Activated naive CD8-positive, alpha-beta T cell (primary cell): ENCODE measurements at regions not wholly inside any gene's neighbourhood (a gene's known extent, or its start where the extent isn't known, plus 50 kb on each side); places are given as distances from the start of the nearest gene placed in this dataset.
A peak's percentile ranks its signal among the peaks of the same experiment; 100 is the strongest.

ENCODE experiments used
- H3K27ac Mint-ChIP-seq: one replicate; pipeline ENCODE4 v1.8.0; 2021; ENCODE audit warnings: mixed read lengths
- H3K27me3 Mint-ChIP-seq: one replicate; pipeline ENCODE4 v1.8.0; 2021; ENCODE audit warnings: mixed read lengths
- H3K36me3 Mint-ChIP-seq: one replicate; pipeline ENCODE4 v1.8.0; 2021; ENCODE audit warnings: mixed read lengths
- H3K4me1 Mint-ChIP-seq: one replicate; pipeline ENCODE4 v1.8.0; 2021; ENCODE audit warnings: low read depth, mixed read lengths
- H3K4me3 Mint-ChIP-seq: one replicate; pipeline ENCODE4 v1.8.0; 2021; ENCODE audit warnings: mild to moderate bottlenecking, mixed read lengths
- H3K9me3 Mint-ChIP-seq: one replicate; pipeline ENCODE4 v1.8.0; 2021; ENCODE audit warnings: low read depth, mixed read lengths

DNA sequence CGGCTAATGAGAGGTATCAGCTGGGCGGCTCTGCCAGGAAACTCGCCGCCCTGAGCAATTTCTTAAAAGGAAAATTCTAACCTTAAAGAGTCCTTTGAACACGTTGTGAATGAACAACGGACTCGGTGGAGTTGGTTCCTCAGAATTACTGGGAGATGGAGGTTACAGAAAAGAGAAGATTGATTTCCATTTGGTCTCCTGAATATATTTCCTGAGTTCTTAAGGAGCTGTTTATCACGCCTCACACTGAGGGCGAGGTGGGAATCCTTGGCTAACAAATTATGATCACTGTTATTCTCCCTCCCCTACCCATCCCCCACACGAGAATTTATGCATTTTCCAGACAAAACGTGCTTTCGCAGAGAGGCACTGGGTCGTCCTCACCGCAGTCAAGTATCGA lies 194.5 kb upstream of the C14orf180 start:
- H3K4me3 Mint-ChIP-seq, result no peak overlapping the region
- no peak overlapping the region for H3K27ac Mint-ChIP-seq
- peaks cover 7% of the 10 kb centered on the region for H3K9me3 Mint-ChIP-seq
- H3K27me3 Mint-ChIP-seq, result no peaks in the 10 kb centered on the region
- peaks cover 3% of the 10 kb centered on the region for H3K36me3 Mint-ChIP-seq
- peaks cover 13% of the 10 kb centered on the region for H3K4me1 Mint-ChIP-seq

- Mint-ChIP-seq H3K27me3 (no peaks in the 10 kb centered on the region), H3K4me1 (peaks cover 18% of the 10 kb centered on the region), H3K4me3 (no peak overlapping the region)
Observed at GRCh38 chr14:104385531-104386101, 193.9 kb upstream of the C14orf180 start.

DNA sequence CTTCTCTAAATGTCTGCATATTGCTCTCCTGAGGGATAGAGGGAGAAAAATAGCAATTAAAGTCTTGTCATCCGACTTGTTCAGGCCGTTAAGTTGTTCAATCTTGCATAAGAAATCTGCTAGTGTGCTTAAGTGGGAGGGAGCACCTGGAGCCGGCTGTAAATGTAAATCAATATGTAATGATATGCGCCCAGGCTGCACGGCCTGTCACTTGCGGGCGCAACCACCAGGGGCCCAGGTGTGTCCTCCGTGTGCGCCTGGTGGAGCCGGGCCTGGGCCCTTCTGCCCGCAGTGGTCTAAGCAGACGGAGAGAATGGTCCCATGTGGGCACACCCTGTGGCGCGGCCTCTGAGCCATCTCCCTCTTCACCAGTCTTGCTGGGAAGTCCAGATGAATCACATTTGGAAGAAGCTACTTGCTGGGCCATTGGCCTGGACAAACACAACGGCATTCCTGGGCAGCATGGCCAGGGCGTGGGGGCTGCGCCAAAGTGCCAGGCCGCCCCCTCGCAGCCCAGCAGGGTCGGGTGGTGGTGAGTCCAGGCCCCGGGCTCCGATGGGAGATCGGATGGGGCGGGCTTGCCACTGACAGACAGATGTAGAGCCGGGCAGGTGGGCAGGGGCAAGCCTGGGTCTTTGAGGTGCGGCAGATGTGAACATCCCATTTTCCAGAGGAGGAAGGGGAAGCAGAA lies 193.3 kb upstream of the C14orf180 start:
- peaks cover 4% of the 10 kb centered on the region for H3K9me3 Mint-ChIP-seq
- H3K36me3 Mint-ChIP-seq, result peaks cover 2% of the 10 kb centered on the region
- H3K27ac Mint-ChIP-seq, result no peak overlapping the region
- H3K4me1 Mint-ChIP-seq, result peaks cover 22% of the 10 kb centered on the region
- no peak overlapping the region for H3K4me3 Mint-ChIP-seq
- no peaks in the 10 kb centered on the region for H3K27me3 Mint-ChIP-seq

More at GRCh38 chr14:104385531-104386101, 193.9 kb upstream of the C14orf180 start:
- no peak overlapping the region for H3K27ac Mint-ChIP-seq
- H3K36me3 Mint-ChIP-seq, result peaks cover 3% of the 10 kb centered on the region
- peaks cover 7% of the 10 kb centered on the region for H3K9me3 Mint-ChIP-seq

DNA sequence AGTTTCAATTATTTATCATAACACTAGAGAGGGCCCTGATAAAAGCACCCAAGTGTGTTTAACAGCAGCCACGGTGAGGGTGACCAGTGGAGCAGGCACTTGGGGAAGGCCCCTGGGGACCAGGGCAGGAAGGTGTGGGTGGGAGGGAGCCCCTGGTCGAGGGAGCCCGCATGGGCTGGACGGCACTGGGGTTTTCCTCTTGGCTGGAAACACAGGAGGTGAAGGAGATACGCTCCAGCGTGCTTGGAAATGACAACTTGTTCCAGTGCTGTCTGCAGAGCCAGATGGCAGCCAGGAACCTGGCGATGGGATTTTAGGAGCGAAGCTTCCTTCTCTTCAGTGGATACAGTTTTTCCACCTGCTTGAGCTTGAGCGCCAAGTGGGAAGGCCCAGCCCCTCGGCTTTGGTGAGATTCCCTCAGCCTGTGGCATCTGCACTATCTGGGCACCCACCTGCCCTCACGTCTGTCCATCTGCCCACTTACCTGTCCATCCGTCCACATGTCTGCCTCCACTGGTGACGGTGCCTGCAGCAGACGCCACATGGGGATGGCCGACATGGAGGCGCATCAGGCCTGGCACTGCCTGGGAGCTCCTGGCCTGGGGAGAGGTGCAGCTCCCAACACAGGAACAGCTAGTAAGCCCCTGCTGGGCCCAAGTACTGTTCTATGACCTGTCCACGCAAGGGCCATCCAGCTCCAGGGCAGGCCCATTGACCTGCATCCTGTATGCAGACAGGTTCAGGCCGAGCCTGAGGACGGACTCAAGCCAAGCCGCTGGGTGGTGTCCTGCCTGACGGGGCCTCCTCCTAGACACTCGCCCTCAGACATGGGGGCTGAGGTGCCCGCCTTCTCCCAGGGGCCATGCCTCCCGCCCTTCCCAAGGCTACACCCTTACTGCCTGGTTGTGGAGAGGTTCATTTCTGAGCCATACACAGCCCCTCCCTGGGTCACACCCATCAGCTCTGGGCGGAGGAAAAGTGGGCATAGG lies 192.2 kb upstream of the C14orf180 start:
- H3K27me3 Mint-ChIP-seq, result no peaks in the 10 kb centered on the region
- H3K36me3 Mint-ChIP-seq, result no peaks in the 10 kb centered on the region
- H3K27ac Mint-ChIP-seq, result no peak overlapping the region
- H3K9me3 Mint-ChIP-seq, result no peaks in the 10 kb centered on the region
- peaks cover 32% of the 10 kb centered on the region for H3K4me1 Mint-ChIP-seq
- H3K4me3 Mint-ChIP-seq, result no peak overlapping the region

DNA sequence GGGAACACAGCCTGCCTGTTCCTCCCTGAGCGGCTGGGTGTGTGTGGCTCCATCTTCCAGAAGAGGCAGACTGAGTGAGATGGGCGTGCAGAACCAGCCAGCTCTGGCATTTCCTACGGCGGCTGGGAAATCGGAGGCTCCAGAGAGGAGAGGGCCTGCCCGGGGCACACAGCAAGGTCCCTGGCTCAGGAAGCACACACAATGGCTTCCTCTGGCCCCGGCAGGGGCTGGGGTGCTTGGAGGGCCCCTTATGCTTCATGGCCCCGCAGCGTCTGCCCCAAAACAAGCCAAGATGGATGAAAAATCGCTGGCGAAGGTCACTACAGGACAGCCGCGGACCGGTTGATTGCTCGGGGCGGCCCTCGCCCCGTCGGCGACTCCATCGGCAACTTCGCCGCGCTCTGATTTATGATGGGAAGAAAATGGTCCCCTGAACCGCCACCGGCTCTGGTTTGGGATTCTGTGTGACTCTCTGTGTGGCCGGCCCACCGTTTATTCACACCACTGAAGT lies 191.5 kb upstream of the C14orf180 start:
- Mint-ChIP-seq H3K4me3 (no peak overlapping the region), H3K36me3 (no peaks in the 10 kb centered on the region), H3K4me1 (peaks cover 34% of the 10 kb centered on the region), H3K27ac (no peak overlapping the region), H3K27me3 (no peaks in the 10 kb centered on the region), H3K9me3 (no peaks in the 10 kb centered on the region)

GRCh38 chr14:104388541-104389325 lies 190.8 kb upstream of the C14orf180 start:
- no peaks in the 10 kb centered on the region for H3K36me3 Mint-ChIP-seq
- no peaks in the 10 kb centered on the region for H3K27me3 Mint-ChIP-seq
- no peaks in the 10 kb centered on the region for H3K9me3 Mint-ChIP-seq
- H3K4me1 Mint-ChIP-seq, result peaks cover 38% of the 10 kb centered on the region
- H3K27ac Mint-ChIP-seq, result no peak overlapping the region
- H3K4me3 Mint-ChIP-seq, result no peak overlapping the region

DNA sequence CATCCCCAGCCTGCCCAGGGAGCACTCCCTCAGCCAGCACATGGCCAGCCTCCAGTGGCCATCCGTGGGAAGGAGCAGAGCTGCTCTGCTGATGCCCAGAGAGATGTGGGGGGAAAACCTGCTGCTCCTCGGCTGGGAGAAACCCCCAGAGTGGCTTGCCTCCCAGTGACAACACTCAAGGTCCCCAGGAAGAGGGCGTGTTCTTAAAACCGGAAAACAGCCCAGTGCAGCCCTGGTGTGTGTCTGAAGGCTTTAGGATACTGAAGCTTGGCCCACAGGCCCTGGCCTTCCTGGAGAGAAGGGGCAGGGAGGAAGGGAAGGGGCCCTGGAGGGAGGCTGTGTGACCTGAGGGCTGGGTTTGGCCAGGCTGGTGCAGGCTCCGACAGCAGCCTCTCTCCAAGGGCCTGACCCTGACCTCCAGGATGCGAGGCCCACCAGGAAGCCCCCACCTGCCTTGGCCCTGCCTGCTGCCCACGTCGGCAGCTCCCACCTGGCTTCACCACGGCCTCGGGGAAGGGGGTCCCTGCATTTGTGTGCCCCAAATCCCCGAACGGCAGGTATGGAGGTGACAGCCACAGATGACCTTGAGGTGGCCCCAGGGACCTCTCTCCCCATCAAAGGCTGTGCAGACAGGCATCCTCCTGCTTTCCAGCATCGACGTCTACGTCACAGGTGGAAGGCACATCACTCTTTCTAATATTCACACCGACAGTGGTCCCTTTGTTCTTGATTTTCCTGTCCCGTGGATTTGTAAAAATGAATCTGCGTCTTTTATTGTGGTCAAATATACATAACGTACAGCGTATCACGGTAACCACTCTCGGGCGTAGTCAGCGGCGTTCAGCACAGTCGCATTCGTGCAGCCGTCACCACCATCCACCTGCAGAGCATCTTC lies 190.0 kb upstream of the C14orf180 start:
- Mint-ChIP-seq H3K27ac (peak overlapping the region; percentile 90), H3K4me1 (peaks cover 44% of the 10 kb centered on the region), H3K9me3 (no peaks in the 10 kb centered on the region), H3K4me3 (peak overlapping the region; percentile 44), H3K36me3 (no peaks in the 10 kb centered on the region), H3K27me3 (no peaks in the 10 kb centered on the region)

- Mint-ChIP-seq H3K27ac (peak overlapping the region; percentile 90), H3K4me1 (peaks cover 52% of the 10 kb centered on the region), H3K36me3 (no peaks in the 10 kb centered on the region), H3K4me3 (peak overlapping the region; percentile 44), H3K27me3 (no peaks in the 10 kb centered on the region), H3K9me3 (no peaks in the 10 kb centered on the region)
Observed at GRCh38 chr14:104390221-104390931, 189.2 kb upstream of the C14orf180 start.

GRCh38 chr14:104390941-104391901 lies 188.3 kb upstream of the C14orf180 start:
- Mint-ChIP-seq H3K27ac (peak overlapping the region; percentile 86), H3K9me3 (no peaks in the 10 kb centered on the region), H3K4me3 (peak overlapping the region; percentile 64), H3K36me3 (no peaks in the 10 kb centered on the region), H3K27me3 (no peaks in the 10 kb centered on the region), H3K4me1 (peaks cover 58% of the 10 kb centered on the region)

DNA sequence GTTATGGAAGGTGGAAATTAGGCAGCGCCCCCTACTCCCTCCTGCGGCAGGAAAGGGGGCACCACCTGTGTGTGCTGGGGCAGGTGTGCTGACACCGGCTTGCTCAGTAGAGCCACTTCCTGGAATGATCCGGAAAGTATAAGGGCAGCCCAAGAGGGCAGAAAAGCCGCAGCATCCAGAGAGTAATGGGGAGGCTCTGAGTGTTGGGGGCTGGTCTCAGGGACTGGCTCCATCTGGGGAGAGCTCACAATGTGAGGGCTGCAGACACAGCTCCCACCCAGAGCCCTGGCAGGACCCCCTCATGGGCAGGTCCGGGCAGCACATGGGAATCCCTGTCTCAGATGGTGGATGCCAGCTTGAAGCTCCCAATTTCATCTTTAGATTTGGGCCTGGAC lies 187.6 kb upstream of the C14orf180 start:
- no peaks in the 10 kb centered on the region for H3K9me3 Mint-ChIP-seq
- no peaks in the 10 kb centered on the region for H3K36me3 Mint-ChIP-seq
- H3K4me1 Mint-ChIP-seq, result peaks cover 62% of the 10 kb centered on the region
- no peaks in the 10 kb centered on the region for H3K27me3 Mint-ChIP-seq
- peak overlapping the region; percentile 86 for H3K27ac Mint-ChIP-seq
- H3K4me3 Mint-ChIP-seq, result peak overlapping the region; percentile 64

DNA sequence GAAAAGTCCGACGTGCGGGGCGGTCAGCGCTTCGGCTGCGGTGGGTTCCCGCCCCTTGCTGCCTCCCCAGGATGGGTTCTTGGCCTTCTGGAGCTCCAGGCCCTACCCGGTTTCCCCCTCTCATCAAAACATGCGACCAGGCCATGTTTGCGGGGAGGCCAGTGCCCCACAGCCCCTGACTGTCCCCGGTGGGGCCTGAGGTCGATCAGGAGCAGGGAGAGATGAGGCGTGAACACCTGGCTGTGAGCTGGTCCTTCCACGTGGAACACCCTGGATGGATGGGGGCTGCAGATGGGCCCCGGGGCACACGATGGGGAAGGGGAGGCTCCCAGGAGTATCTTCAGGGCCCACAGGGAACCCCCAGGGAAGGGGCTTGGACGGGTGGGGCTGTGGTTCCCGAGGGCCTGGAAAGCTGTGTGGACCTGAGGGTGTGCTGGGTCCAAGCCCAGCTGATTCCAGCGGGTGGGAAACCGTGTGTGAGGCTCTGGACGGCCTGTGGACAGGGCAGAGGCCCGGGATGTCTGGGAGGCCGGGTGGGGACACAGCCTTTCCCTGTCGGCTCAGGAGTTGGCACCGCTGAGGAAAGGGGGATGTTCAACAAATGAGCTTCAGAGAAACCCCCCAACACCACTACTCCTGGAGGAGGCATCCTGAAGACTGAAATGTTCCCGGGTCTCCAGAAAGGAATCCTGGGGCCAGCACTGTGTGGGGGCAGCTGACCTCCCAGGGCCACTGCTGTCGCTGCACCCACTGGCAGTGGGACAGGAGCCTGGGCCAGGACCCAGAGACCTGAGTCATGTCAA lies 187.0 kb upstream of the C14orf180 start:
- Mint-ChIP-seq H3K9me3 (peaks cover 2% of the 10 kb centered on the region), H3K27ac (peak overlapping the region; percentile 86), H3K4me1 (peaks cover 62% of the 10 kb centered on the region), H3K27me3 (no peaks in the 10 kb centered on the region), H3K4me3 (no peak overlapping the region), H3K36me3 (peaks cover 1% of the 10 kb centered on the region)
